CD8-positive, alpha-beta memory T cell (primary cell): ENCODE measurements at regions not wholly inside any gene's neighbourhood (a gene's known extent, or its start where the extent isn't known, plus 50 kb on each side); places are given as distances from the start of the nearest gene placed in this dataset.

Source experiments
- CTCF ChIA-PET: fragments of 350-600 bp; sonication (Branson Sonifier 250); formaldehyde crosslinking; loops from one replicate; lab custom pipeline; 2021; ENCODE audit warnings: antibody characterized with exemption; lab: Charles Lee
- POLR2A ChIA-PET: fragments of 350-600 bp; sonication (Branson Sonifier 250); formaldehyde crosslinking; loops from one replicate; lab custom pipeline; 2021; ENCODE audit warnings: antibody characterized with exemption; lab: Charles Lee
- DNase-seq, 5 donors: peaks; one replicate each; pipeline versions ENCODE4 v3.0.0 to v3.0.0-alpha.2; 2020 to 2022; ENCODE audit warnings: mixed read lengths in 1 of 5
- H3K27ac ChIP-seq: one replicate; pipeline ENCODE4 v1.7.0; 2013; ENCODE audit warnings: low read depth, mild to moderate bottlenecking, low read length, moderate library complexity
- H3K27me3 ChIP-seq: 2 replicates; pipeline ENCODE4 v1.7.0; 2013; ENCODE audit warnings: low read length, mild to moderate bottlenecking; ENCODE audit not compliant: insufficient read depth, poor library complexity, severe bottlenecking
- H3K36me3 ChIP-seq: 2 replicates; pipeline ENCODE4 v1.7.0; 2013; ENCODE audit warnings: mild to moderate bottlenecking, low read length, moderate library complexity; ENCODE audit not compliant: insufficient read depth
- H3K4me1 ChIP-seq: 2 replicates; pipeline ENCODE4 v1.7.0; 2013; ENCODE audit warnings: mild to moderate bottlenecking, low read length, moderate library complexity; ENCODE audit not compliant: insufficient read depth
- H3K4me3 ChIP-seq: 2 replicates; pipeline ENCODE4 v1.7.0; 2013; ENCODE audit warnings: mild to moderate bottlenecking, low read length
- H3K9me3 ChIP-seq: 2 replicates; pipeline ENCODE4 v1.7.0; 2013; ENCODE audit warnings: mild to moderate bottlenecking, low read length
- H3K27ac Mint-ChIP-seq, 8 donors: one replicate each; pipeline ENCODE4 v1.8.0; 2020 to 2021; ENCODE audit warnings: mixed read lengths in 8 of 8, mild to moderate bottlenecking in 6 of 8, inconsistent platforms in 3 of 8, moderate library complexity in 3 of 8
- H3K27me3 Mint-ChIP-seq, 2 donors: one replicate each; pipeline ENCODE4 v1.8.0; 2020 to 2021; ENCODE audit warnings: mixed read lengths in 2 of 2, mild to moderate bottlenecking in 1 of 2, moderate library complexity in 1 of 2
- H3K36me3 Mint-ChIP-seq, 3 donors: one replicate each; pipeline ENCODE4 v1.8.0; 2020 to 2021; ENCODE audit warnings: mixed read lengths in 3 of 3, inconsistent platforms in 1 of 3, mild to moderate bottlenecking in 1 of 3
- H3K4me1 Mint-ChIP-seq, 3 donors: one replicate each; pipeline ENCODE4 v1.8.0; 2020 to 2021; ENCODE audit warnings: mixed read lengths in 3 of 3, inconsistent platforms in 1 of 3, mild to moderate bottlenecking in 1 of 3
- H3K4me3 Mint-ChIP-seq, 7 donors: one replicate each; pipeline ENCODE4 v1.8.0; 2020 to 2021; ENCODE audit warnings: mixed read lengths in 7 of 7, mild to moderate bottlenecking in 6 of 7, moderate library complexity in 4 of 7, inconsistent platforms in 2 of 7
- H3K9me3 Mint-ChIP-seq, 5 donors: one replicate each; pipeline ENCODE4 v1.8.0; 2020 to 2022; ENCODE audit warnings: mixed read lengths in 5 of 5, mild to moderate bottlenecking in 3 of 5, moderate library complexity in 2 of 5, inconsistent platforms in 1 of 5

DNA sequence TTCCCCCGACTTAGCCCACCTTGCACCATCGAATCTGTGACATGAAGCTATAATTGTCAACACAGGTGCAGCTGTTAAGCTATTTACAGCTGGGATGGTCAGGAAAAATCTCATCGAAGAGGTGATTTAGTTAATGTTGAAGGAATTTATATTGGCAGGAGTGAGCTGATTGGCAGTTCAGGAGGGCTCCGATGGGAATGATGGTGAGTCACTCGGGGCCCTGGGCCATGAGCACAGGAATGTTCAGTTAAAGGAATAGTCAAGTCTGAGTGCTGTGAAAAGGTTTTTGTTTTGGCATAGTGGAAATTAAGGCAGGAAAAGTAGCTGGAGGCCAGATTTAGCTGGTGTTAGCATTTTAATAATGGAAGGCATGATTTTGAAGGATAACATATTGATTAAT is 95.7 kb downstream of the OXSM start:
- Mint-ChIP-seq H3K4me1 (no peaks in the 10 kb centered on the region), H3K4me3 (no peak overlapping the region), H3K9me3 (peaks cover 0 to 2% (median 0%) of the 10 kb centered on the region in 5 donors), H3K36me3 (no peaks in the 10 kb centered on the region), H3K27me3 (peaks cover 7 to 19% of the 10 kb centered on the region in 2 donors), H3K27ac (no peak overlapping the region)
- ChIA-PET POLR2A (no interaction called here), CTCF (no interaction called here)
- Histone ChIP-seq H3K4me1 (no peaks in the 10 kb centered on the region), H3K4me3 (no peak overlapping the region), H3K36me3 (no peaks in the 10 kb centered on the region), H3K27me3 (no peaks in the 10 kb centered on the region), H3K9me3 (no peaks in the 10 kb centered on the region), H3K27ac (no peak overlapping the region)
- no peak for DNase-seq

DNA sequence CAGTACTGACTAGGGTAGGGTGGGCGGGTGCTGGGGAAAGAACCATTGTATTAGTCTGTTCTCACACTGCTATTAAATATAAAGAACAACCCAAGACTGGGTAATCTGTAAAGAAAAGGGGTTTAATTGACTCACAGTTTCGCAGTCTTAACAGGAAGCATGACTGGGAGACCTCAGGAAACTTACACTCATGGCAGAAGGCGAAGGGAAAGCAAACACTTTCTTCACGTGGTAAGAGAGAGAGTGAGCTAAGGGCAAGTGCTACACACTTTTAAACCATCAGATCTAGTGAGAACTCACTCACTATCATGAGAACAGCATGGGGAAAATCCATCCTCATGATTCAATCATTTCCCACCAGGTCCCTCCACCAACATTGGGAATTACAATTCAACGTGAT is 98.0 kb downstream of the OXSM start:
- POLR2A ChIA-PET = no interaction called here
- CTCF ChIA-PET = no interaction called here
- H3K4me3 Mint-ChIP-seq = no peak overlapping the region
- H3K27me3 ChIP-seq = no peaks in the 10 kb centered on the region
- H3K9me3 ChIP-seq = no peaks in the 10 kb centered on the region
- peaks cover 0 to 2% (median 0%) of the 10 kb centered on the region in 5 donors for H3K9me3 Mint-ChIP-seq
- H3K27ac ChIP-seq = no peak overlapping the region
- no peaks in the 10 kb centered on the region for H3K4me1 Mint-ChIP-seq
- H3K36me3 Mint-ChIP-seq = no peaks in the 10 kb centered on the region
- H3K4me3 ChIP-seq = no peak overlapping the region
- no peaks in the 10 kb centered on the region for H3K36me3 ChIP-seq
- DNase-seq = no peak
- peaks cover 7 to 19% of the 10 kb centered on the region in 2 donors for H3K27me3 Mint-ChIP-seq
- no peak overlapping the region for H3K27ac Mint-ChIP-seq
- no peaks in the 10 kb centered on the region for H3K4me1 ChIP-seq

DNA sequence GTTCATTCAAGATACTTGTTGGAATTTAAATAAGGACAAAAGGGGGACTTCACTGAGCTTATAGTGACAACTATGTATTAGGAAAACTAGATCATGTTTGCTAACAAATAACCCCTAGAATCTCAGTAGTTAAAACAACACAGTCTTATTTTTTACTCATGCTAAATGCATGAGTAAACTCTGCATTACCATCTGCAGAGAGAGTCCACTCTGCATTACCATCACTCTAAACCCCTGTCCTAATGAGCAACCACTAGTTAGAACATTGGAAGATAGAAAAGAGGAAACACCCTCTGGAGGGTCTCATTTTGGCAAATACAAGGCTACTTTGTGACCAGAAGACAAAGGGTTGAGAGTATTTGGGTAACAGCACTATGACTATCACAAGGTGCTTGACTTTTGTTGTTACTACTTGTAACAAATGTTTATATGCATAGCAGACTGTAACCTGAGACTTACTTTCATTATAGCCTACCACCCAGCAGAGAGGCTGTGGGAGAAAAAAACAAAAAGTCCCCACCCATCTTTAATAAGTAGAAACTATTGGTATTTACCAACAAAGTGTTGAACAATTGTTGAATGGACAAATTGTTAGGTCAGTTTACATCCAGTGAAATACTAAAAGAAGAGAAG is 99.1 kb downstream of the OXSM start:
- Mint-ChIP-seq H3K27ac (no peak overlapping the region), H3K4me3 (no peak overlapping the region), H3K4me1 (no peaks in the 10 kb centered on the region), H3K27me3 (peaks cover 7 to 19% of the 10 kb centered on the region in 2 donors), H3K36me3 (no peaks in the 10 kb centered on the region), H3K9me3 (peaks cover 0 to 2% (median 0%) of the 10 kb centered on the region in 5 donors)
- POLR2A ChIA-PET = no interaction called here
- CTCF ChIA-PET = no interaction called here
- no peak overlapping the region for H3K27ac ChIP-seq
- DNase-seq = no peak
- no peaks in the 10 kb centered on the region for H3K36me3 ChIP-seq
- H3K4me3 ChIP-seq = no peak overlapping the region
- H3K9me3 ChIP-seq = no peaks in the 10 kb centered on the region
- H3K27me3 ChIP-seq = no peaks in the 10 kb centered on the region
- no peaks in the 10 kb centered on the region for H3K4me1 ChIP-seq

DNA sequence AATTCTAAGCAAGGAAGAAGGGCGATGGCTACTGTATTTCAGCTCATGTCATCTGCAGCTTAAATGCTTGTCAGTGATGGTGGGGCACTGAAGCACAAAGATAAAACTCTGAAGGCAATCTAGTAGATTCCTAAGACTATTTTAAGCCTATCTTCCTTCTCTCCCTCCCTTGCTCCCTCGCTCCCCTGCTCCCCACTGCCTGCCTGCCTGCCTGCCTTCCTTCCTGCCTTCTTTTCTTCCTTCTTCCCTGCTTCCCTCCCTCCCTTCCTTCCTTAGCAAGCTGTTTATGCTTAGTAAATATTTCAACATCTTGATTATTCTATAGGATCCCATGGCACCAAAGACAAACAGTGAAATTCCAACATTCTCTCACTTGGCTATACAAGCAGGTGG is 99.6 kb downstream of the OXSM start:
- no peaks in the 10 kb centered on the region for H3K9me3 ChIP-seq
- H3K4me1 ChIP-seq = no peaks in the 10 kb centered on the region
- H3K27ac ChIP-seq = no peak overlapping the region
- Mint-ChIP-seq H3K4me1 (no peaks in the 10 kb centered on the region), H3K4me3 (no peak overlapping the region), H3K27ac (no peak overlapping the region), H3K36me3 (no peaks in the 10 kb centered on the region), H3K27me3 (peaks cover 7 to 15% of the 10 kb centered on the region in 2 donors), H3K9me3 (peaks cover 0 to 2% (median 0%) of the 10 kb centered on the region in 5 donors)
- DNase-seq = no peak
- no peaks in the 10 kb centered on the region for H3K27me3 ChIP-seq
- H3K36me3 ChIP-seq = no peaks in the 10 kb centered on the region
- H3K4me3 ChIP-seq = no peak overlapping the region
- POLR2A ChIA-PET = no interaction called here
- CTCF ChIA-PET = no interaction called here

DNA sequence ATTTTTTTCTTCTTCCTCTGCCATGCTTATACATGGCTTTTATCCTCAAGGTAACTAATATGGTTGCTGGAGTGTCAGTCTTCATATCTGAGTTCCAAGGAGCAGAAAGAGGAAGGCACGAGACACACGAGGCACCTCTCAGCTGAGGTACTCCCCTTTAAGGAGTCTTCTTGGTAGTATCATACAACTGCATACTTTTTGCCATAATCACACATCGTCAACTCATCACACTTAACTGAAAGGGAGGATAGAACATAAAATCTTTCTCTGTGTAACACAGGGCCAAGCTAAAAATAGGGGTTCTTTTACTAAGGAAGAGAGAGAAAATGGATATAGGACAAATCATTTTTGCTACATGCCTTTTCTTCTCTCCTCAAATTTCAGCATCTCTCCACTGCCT is 104.2 kb downstream of the OXSM start:
- Mint-ChIP-seq H3K36me3 (no peaks in the 10 kb centered on the region), H3K4me3 (no peak overlapping the region), H3K4me1 (no peaks in the 10 kb centered on the region), H3K9me3 (no peaks in the 10 kb centered on the region), H3K27ac (no peak overlapping the region), H3K27me3 (no peaks in the 10 kb centered on the region)
- ChIA-PET POLR2A (no interaction called here), CTCF (no interaction called here)
- Histone ChIP-seq H3K4me3 (no peak overlapping the region), H3K4me1 (no peaks in the 10 kb centered on the region), H3K36me3 (no peaks in the 10 kb centered on the region), H3K9me3 (no peaks in the 10 kb centered on the region), H3K27ac (no peak overlapping the region), H3K27me3 (no peaks in the 10 kb centered on the region)
- no peak for DNase-seq

DNA sequence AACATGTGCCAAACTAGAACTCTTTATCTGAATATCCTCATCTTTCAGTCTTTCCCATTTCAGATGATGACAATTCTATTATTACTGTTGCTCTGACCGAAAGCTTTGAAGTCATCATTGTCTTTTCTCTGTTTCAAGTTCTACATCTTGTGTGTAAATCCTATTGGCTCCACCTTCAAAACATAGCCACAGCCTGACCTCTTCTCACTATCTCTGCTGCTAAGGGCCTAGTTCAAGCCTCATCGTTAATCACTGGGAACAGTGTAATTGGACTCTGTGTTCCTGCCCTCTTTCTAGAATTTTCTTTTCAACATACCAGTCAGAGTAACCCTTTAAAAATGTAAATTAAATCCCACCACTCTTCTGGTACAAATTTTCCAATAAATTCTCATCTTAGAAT is 105.1 kb downstream of the OXSM start:
- H3K4me1 ChIP-seq = no peaks in the 10 kb centered on the region
- no peaks in the 10 kb centered on the region for H3K27me3 ChIP-seq
- no peak for DNase-seq
- Mint-ChIP-seq H3K4me1 (no peaks in the 10 kb centered on the region), H3K36me3 (no peaks in the 10 kb centered on the region), H3K9me3 (no peaks in the 10 kb centered on the region), H3K27me3 (no peaks in the 10 kb centered on the region), H3K4me3 (no peak overlapping the region), H3K27ac (no peak overlapping the region)
- ChIA-PET POLR2A (no interaction called here), CTCF (no interaction called here)
- no peak overlapping the region for H3K27ac ChIP-seq
- no peaks in the 10 kb centered on the region for H3K36me3 ChIP-seq
- H3K4me3 ChIP-seq = no peak overlapping the region
- no peaks in the 10 kb centered on the region for H3K9me3 ChIP-seq

DNA sequence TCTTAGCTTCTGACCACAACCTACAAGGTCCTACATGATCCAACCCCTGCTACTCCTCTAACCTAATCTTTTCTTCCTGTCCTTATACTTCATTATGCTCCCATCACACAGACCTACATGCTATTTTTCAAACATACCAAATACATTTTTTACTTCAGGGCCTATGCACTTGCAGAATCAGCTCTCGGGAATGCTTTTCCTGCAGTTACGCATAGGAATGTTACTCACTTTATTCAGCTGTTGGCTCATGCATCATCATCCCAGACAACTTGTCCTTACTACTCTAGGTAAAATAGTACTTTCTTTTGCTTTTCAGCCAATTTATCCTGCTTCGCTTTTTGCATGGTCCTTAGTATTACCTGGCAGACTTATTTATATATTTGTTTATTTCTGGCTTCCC is 105.6 kb downstream of the OXSM start:
- Histone ChIP-seq H3K36me3 (no peaks in the 10 kb centered on the region), H3K4me1 (no peaks in the 10 kb centered on the region), H3K27me3 (no peaks in the 10 kb centered on the region), H3K4me3 (no peak overlapping the region), H3K27ac (no peak overlapping the region), H3K9me3 (no peaks in the 10 kb centered on the region)
- no peak for DNase-seq
- ChIA-PET CTCF (no interaction called here), POLR2A (no interaction called here)
- Mint-ChIP-seq H3K9me3 (no peaks in the 10 kb centered on the region), H3K36me3 (no peaks in the 10 kb centered on the region), H3K27me3 (no peaks in the 10 kb centered on the region), H3K27ac (no peak overlapping the region), H3K4me3 (no peak overlapping the region), H3K4me1 (peaks cover 0 to 4% (median 2%) of the 10 kb centered on the region in 3 donors)

DNA sequence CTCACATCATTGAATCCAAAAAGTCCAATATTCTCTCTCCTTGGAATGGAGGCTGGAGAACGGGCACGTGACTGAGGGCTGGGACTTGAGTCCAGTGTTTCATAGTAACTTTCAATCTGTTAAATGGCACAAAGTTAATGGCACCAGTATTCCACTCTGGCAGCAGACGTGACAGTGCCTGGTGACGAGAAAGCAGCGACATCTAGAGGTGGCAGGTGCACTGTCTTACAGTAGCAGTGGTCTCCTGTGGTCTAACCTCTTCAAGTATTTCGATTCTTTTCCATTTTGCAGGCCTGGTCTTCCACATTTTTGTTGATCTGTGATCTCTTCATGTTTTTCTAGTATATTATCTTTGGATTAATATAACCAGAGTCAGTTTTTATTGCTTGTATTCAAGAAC is 107.1 kb downstream of the OXSM start:
- ChIA-PET POLR2A (no interaction called here), CTCF (no interaction called here)
- H3K9me3 ChIP-seq = no peaks in the 10 kb centered on the region
- no peaks in the 10 kb centered on the region for H3K36me3 Mint-ChIP-seq
- peaks cover 6% of the 10 kb centered on the region for H3K4me1 ChIP-seq
- H3K9me3 Mint-ChIP-seq = no peaks in the 10 kb centered on the region
- no peak overlapping the region for H3K4me3 ChIP-seq
- peaks cover 4 to 17% (median 12%) of the 10 kb centered on the region in 3 donors for H3K4me1 Mint-ChIP-seq
- no peaks in the 10 kb centered on the region for H3K27me3 ChIP-seq
- DNase-seq = no peak
- no peak overlapping the region for H3K27ac Mint-ChIP-seq
- H3K27me3 Mint-ChIP-seq = no peaks in the 10 kb centered on the region
- H3K27ac ChIP-seq = no peak overlapping the region
- H3K36me3 ChIP-seq = no peaks in the 10 kb centered on the region
- H3K4me3 Mint-ChIP-seq = no peak overlapping the region
